Panc1 (cell line): ENCODE measurements at regions not wholly inside any gene's neighbourhood (a gene's known extent, or its start where the extent isn't known, plus 50 kb on each side); places are given as distances from the start of the nearest gene placed in this dataset.

ENCODE experiments used
- POLR2AphosphoS5 ChIP-seq: IDR thresholded peaks from 2 replicates; pipeline ENCODE4 v1.6.1; 2012; ENCODE audit warnings: mild to moderate bottlenecking, low read depth, low read length, moderate library complexity
- REST ChIP-seq, 2 experiments: IDR thresholded peaks; 2 replicates each; pipeline ENCODE4 v1.6.1; 2011 to 2012; ENCODE audit warnings: low read depth in 2 of 2, control low read depth in 1 of 2, low read length in 1 of 2, mild to moderate bottlenecking in 1 of 2, moderate library complexity in 1 of 2; ENCODE audit not compliant: insufficient read depth in 1 of 2
- SIN3A ChIP-seq: IDR thresholded peaks from 2 replicates; pipeline ENCODE4 v1.6.1; 2012; ENCODE audit warnings: low read depth, mild to moderate bottlenecking, low read length, moderate library complexity, borderline replicate concordance; ENCODE audit not compliant: insufficient read depth
- TCF7L2 ChIP-seq: IDR thresholded peaks from 2 replicates; pipeline ENCODE4 v1.6.1; 2011; ENCODE audit warnings: mild to moderate bottlenecking, low read depth, low read length, inconsistent platforms
- TF ChIP-seq, protein P1 (sequence below): fragments of 450-650 bp; IDR thresholded peaks from 2 replicates; pipeline ENCODE4 v1.5.1; 2017; ENCODE audit warnings: mild to moderate bottlenecking

DNA sequence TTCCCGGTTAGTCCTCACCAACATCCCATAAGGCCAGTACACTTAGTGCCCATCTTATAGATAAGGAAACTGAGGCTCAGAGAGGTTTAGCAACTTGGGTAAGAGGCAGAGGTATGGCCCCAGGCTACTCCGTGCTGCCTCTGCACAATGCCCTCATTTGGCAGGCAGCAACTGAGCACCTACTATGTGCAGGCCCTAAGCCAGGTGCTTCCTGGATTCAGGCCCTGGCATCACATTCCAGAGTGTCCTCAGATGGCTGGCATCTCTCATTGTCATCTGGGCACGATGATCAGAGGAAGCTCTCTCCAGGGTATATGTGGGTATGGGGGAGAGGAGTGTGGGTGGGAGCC lies 53.8 kb upstream of the PSD2 start:
- TF ChIP-seq, protein P1, sequence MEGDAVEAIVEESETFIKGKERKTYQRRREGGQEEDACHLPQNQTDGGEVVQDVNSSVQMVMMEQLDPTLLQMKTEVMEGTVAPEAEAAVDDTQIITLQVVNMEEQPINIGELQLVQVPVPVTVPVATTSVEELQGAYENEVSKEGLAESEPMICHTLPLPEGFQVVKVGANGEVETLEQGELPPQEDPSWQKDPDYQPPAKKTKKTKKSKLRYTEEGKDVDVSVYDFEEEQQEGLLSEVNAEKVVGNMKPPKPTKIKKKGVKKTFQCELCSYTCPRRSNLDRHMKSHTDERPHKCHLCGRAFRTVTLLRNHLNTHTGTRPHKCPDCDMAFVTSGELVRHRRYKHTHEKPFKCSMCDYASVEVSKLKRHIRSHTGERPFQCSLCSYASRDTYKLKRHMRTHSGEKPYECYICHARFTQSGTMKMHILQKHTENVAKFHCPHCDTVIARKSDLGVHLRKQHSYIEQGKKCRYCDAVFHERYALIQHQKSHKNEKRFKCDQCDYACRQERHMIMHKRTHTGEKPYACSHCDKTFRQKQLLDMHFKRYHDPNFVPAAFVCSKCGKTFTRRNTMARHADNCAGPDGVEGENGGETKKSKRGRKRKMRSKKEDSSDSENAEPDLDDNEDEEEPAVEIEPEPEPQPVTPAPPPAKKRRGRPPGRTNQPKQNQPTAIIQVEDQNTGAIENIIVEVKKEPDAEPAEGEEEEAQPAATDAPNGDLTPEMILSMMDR, result no peak
- TF ChIP-seq POLR2AphosphoS5 (no peak), REST (IDR thresholded peaks at IDR 0.05; ENCODE audit: insufficient read depth in 1 of 2, low read depth in 2 of 2, low read length in 1 of 2) (no peak), TCF7L2 (no peak), SIN3A (no peak)
